NCI-H524 treated with DMSO at 0.1 percent for 48 hours (cell line): ENCODE measurements at regions not wholly inside any gene's neighbourhood (a gene's known extent, or its start where the extent isn't known, plus 50 kb on each side); places are given as distances from the start of the nearest gene placed in this dataset.
"Not testable (repeated sequence)": the region's sequence is repeated elsewhere in the genome, so short reads cannot be mapped to it uniquely, and the experiment has no call there.

ENCODE experiments used
- DNase-seq: peaks from one replicate; lab custom pipeline; 2025; lab: John Stamatoyannopoulos, UW

GRCh38 chr20:1845163-1845523 lies 50.1 kb upstream of the SIRPA start:
- no peak for DNase-seq

GRCh38 chr20:1844325-1845162 lies 50.7 kb upstream of the SIRPA start:
- DNase-seq = no peak

GRCh38 chr20:1842281-1842680 lies 52.9 kb upstream of the SIRPA start:
- DNase-seq = no peak

DNA sequence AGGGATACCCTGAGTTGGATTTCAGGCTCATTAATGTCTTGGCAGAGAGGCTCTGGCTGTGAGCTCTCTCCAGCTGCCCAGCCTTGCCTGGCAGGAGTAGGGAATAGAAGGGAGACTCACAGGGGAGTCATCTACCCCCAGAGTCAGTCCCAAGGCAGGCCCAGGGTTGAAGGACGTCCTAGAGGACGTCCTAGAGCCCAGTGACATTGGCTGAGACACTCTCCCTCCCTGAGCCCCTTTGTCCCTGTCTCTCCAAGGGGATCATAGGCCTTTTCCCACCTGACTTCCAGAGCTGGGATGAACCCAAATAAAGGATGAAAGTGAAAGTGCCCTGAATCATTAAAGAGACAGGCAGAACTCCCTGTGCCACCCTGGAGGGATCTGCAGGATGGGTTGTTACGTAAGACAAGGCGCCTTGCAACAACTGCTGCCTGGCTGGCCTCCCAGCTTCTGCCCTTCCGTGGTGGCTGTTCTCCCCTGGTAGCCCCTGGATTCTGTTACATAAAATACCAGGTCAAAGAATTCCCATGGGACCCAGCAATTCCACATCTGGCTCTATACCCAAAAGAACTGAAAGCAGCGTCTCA lies 53.6 kb upstream of the SIRPA start:
- DNase-seq = no peak

GRCh38 chr20:1840817-1841553 lies 54.2 kb upstream of the SIRPA start:
- DNase-seq = no peak

DNA sequence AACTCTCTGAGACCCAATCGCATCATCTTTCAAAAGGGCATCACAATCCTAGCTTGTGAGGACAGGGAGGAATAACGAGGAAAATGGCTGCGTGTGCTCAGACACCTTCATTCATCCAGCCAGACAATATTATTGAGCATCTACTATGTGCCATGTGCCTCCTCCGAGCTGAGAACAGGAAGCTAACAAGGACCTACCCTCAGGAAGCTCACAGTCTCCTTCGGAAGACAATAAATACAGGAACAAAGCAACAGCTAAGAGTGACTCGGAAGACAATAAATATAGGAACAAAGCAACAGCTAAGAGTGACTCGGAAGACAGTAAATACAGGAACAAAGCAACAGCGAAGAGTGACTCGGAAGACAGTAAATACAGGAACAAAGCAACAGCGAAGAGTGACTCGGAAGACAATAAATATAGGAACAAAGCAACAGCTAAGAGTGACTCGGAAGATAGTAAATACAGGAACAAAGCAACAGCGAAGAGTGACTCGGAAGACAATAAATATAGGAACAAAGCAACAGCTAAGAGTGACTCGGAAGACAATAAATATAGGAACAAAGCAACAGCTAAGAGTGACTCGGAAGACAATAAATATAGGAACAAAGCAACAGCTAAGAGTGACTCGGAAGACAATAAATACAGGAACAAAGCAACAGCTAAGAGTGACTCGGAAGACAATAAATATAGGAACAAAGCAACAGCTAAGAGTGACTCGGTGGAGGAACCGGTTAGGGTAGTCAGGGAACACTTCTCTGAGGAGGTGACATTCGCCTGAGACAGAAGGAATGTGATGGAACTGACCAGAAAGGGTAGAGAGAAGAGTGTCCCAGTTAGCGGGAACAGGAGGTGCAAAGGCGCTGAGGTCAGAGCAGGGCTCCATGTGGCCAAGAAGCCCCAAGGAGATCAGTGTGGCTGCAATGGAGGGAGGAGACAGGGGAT lies 55.6 kb upstream of the SIRPA start:
- not testable (repeated sequence) for DNase-seq

- no peak for DNase-seq
These were observed 56.5 kb upstream of the SIRPA start for GRCh38 chr20:1838556-1839279.

DNA sequence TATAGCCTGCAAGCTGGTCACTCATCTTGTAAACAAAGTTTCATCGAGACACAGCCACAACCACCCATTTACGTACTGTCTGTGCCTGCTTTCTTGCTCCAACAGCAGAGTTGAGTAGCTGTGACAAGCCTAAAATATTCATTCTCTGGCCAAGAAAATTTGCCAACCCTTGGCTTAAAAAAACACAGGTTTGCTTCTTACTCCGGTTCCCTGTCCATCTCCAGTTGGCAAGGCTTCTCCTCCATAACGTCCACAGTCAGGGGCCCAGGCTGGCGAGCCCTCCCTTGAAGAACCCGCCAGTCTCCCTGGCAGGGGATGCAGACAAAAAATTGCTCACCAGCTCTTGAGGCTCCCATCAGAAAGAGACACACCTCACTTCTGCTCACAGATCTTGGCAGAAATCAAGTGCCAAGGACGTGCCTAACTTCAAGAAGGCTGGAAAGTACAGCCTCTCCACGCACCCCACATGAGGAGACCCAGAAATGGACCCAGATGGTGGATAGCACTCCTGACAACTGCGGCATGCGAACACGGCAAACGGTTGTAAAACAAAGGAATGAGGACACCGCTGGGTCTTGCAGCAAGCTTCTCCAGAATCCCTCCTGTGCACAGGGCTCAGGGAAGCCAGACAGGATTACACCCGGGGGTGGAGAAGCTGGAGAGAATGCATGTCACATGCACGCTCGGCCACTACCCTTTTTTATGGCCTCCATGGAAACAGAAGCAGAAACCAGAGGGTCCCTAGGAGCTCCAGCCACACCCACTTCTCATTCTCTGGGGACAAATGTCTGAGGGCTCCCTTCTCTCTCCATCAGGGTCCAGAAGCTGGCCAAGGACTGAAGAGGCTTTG lies 59.8 kb upstream of the SIRPA start:
- no peak for DNase-seq

- no peak for DNase-seq
These were observed 61.2 kb upstream of the SIRPA start for GRCh38 chr20:1833728-1834726.

- DNase-seq = no peak
These were observed 62.0 kb upstream of the SIRPA start for GRCh38 chr20:1833216-1833615.

DNA sequence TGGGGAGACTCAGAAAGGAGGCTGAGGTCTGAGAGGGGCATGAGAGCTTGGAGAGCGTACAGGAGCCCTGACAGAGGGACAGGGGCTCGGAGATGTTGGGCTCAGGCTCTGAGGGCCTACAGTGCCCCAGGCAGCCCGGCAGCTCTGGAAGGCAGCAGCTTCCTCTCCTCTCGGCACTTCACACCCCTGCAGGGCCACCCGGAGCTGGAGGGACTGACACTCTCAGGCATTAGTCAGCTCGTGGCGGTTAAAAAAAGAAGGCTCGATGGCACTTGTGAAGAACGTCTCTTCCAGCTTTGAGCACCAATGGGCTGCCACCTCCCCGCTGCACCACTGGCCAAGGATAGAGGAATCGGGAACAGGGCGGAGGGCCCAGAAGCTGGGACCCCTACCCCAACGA lies 62.6 kb upstream of the SIRPA start:
- no peak for DNase-seq

DNA sequence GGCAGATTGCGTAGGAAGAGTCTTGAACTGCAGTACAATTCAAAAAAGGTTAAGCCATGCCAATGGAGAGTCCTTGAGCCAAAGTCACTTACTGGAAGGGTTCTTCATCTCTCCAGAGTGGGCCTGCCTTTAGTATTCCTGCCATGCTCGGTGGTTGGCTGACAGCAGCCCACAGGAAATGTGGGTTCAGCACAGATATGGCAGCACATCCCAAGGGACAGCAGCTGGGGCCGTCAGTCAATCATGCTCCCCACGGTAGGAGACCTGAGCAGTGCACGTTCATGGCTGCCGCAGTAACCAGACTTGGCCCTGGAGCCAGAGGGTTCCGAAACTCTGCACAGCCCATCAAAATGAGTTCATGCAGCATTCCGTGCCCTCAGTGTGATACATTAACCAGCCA lies 63.6 kb upstream of the SIRPA start:
- no peak for DNase-seq

DNA sequence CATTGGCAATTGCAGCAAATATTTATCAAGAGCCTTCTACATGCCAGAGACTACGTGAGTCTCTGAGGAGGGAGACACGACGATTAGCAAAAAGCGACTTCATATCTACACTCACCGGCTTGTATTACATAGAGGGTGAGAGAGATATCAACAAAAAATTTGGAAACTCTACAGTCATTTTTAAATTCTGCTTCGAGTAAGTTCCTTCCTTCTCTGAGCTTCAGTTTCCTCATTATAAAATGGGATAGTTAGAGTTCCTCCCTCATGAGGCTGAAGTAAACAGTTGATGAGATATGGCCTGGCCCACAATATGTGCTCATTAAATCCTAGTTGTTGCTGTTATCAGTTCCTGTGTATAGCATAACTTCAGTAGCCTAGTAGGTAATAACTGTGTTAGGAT lies 64.1 kb upstream of the SIRPA start:
- no peak for DNase-seq

GRCh38 chr20:1830240-1830639 lies 65.0 kb upstream of the SIRPA start:
- no peak for DNase-seq

- DNase-seq = no peak
These were observed 65.7 kb upstream of the SIRPA start for GRCh38 chr20:1829531-1829930.

GRCh38 chr20:1828786-1829131 lies 66.4 kb upstream of the SIRPA start:
- DNase-seq = no peak

DNA sequence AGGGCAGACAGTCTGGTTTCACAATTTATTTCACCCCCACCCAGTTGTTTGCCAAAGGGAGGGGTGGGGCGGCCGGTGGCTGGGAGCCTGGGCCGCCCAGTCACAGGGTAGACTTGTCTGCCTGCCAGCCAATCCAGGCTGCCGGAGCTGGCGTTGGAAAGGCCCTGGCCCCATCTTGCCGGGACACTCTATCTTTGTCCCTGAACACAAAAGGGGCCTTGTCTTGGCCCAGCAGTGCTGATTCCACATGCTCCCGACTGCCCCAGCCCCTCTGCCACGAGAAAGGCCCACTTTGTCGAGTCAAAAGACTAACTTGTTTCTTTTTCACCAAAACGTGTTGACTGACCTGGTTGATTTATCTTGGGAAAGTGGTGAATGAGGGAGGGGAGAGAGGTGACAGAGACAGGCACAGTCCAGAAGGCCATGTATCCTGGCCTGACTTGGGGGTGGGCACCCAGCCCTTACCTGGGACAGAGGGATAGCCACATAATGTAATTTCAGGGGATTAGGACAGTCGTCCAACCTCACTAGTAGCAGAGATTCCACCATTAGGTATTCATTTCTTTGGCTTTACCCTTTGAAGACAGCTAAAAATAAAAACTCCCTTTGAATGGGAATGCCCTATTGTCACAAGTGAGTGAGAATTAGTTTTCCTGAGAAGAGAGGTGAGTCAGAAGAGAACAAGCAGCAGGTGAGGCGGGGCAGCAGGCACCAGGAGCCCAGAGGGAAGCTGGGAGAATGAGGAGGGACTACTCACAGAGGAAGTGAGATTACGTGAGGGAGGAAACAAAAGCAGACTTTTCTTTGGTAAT lies 67.0 kb upstream of the SIRPA start:
- no peak for DNase-seq

GRCh38 chr20:1827510-1827973 lies 67.7 kb upstream of the SIRPA start:
- DNase-seq = no peak
